DOHH2 (cell line): ENCODE measurements at regions not wholly inside any gene's neighbourhood (a gene's known extent, or its start where the extent isn't known, plus 50 kb on each side); places are given as distances from the start of the nearest gene placed in this dataset.

ENCODE experiments used
- H3F3A ChIP-seq: fragments of 200-600 bp; sonication (generic), shearing (Covaris generic); 2 replicates; pipeline ENCODE4 v1.6.0; 2016; ENCODE audit warnings: antibody characterized with exemption, mild to moderate bottlenecking; ENCODE audit not compliant: control insufficient read depth, insufficient read depth
- H3K27ac ChIP-seq: fragments of 200-600 bp; sonication (generic); 2 replicates; pipeline ENCODE4 v1.5.1; 2014; ENCODE audit warnings: low read depth, mild to moderate bottlenecking, low read length, moderate library complexity
- H3K27me3 ChIP-seq: fragments of 200-600 bp; sonication (generic); 2 replicates; pipeline ENCODE4 v1.6.1; 2014; ENCODE audit warnings: mild to moderate bottlenecking, low read length, mixed read lengths; ENCODE audit not compliant: control insufficient read depth
- H3K36me3 ChIP-seq: fragments of 200-600 bp; sonication (generic); 2 replicates; pipeline ENCODE4 v1.6.1; 2014; ENCODE audit warnings: mild to moderate bottlenecking, low read length, moderate library complexity, mixed read lengths; ENCODE audit not compliant: control insufficient read depth
- H3K4me1 ChIP-seq: fragments of 200-600 bp; sonication (generic); 2 replicates; pipeline ENCODE4 v1.6.1; 2014; ENCODE audit warnings: mild to moderate bottlenecking, low read length, mixed read lengths; ENCODE audit not compliant: control insufficient read depth
- H3K4me2 ChIP-seq: fragments of 200-600 bp; sonication (generic); 2 replicates; pipeline ENCODE4 v1.6.0; 2014; ENCODE audit warnings: mild to moderate bottlenecking, low read length, moderate library complexity
- H3K4me3 ChIP-seq: fragments of 200-600 bp; sonication (generic); 2 replicates; pipeline ENCODE4 v1.5.1; 2014; ENCODE audit warnings: mild to moderate bottlenecking, low read length, mixed read lengths
- H3K79me2 ChIP-seq: fragments of 200-600 bp; sonication (generic); 2 replicates; pipeline ENCODE4 v1.6.1; 2014; ENCODE audit warnings: mild to moderate bottlenecking, low read length, mixed read lengths; ENCODE audit not compliant: control insufficient read depth
- H3K9me2 ChIP-seq: fragments of 200-600 bp; sonication (generic); replicated peaks from 2 replicates; pipeline ENCODE4 v1.6.1; 2014; ENCODE audit warnings: mild to moderate bottlenecking, low read length, mixed read lengths; ENCODE audit not compliant: control insufficient read depth
- H3K9me3 ChIP-seq: fragments of 200-600 bp; sonication (generic); 2 replicates; pipeline ENCODE4 v1.6.1; 2014; ENCODE audit warnings: antibody characterized with exemption, low read length, mixed read lengths; ENCODE audit not compliant: control insufficient read depth, insufficient read depth
- H4K20me1 ChIP-seq: fragments of 200-600 bp; sonication (generic); 2 replicates; pipeline ENCODE4 v1.6.0; 2014; ENCODE audit warnings: low read depth, mild to moderate bottlenecking, antibody characterized with exemption, low read length, moderate library complexity; ENCODE audit not compliant: control insufficient read depth, insufficient read depth
- CTCF ChIP-seq: fragments of 200-600 bp; sonication (generic); IDR thresholded peaks from one replicate; pipeline ENCODE4 v1.5.1; 2014; ENCODE audit warnings: antibody characterized with exemption, mild to moderate bottlenecking, low read depth, low read length; ENCODE audit not compliant: poor library complexity, severe bottlenecking
- EZH2phosphoT487 ChIP-seq: fragments of 200-600 bp; sonication (generic); IDR thresholded peaks from 2 replicates; pipeline ENCODE4 v1.6.1; 2017; ENCODE audit warnings: borderline replicate concordance, mild to moderate bottlenecking, antibody characterized with exemption, low read length, moderate library complexity, mixed read lengths

GRCh38 chr1:88001460-88001859 lies 672.8 kb downstream of the LMO4 start:
- Histone ChIP-seq H3F3A (no peaks in the 10 kb centered on the region), H3K79me2 (no peaks in the 10 kb centered on the region), H4K20me1 (no peaks in the 10 kb centered on the region), H3K9me3 (no peaks in the 10 kb centered on the region), H3K4me1 (no peaks in the 10 kb centered on the region), H3K4me3 (no peak overlapping the region), H3K36me3 (no peaks in the 10 kb centered on the region), H3K4me2 (no peak overlapping the region), H3K27me3 (peaks cover 5% of the 10 kb centered on the region; the same call in 1 of the 2 replicates), H3K27ac (no peak overlapping the region), H3K9me2 (no peaks in the 10 kb centered on the region)
- TF ChIP-seq EZH2phosphoT487 (no peak), CTCF (no peak)

GRCh38 chr1:88003255-88003654 lies 674.6 kb downstream of the LMO4 start:
- Histone ChIP-seq H3K4me1 (no peaks in the 10 kb centered on the region), H3K36me3 (no peaks in the 10 kb centered on the region), H3K27me3 (peaks cover 8% of the 10 kb centered on the region; the same call in 1 of the 2 replicates), H3F3A (no peaks in the 10 kb centered on the region), H3K9me3 (no peaks in the 10 kb centered on the region), H3K9me2 (no peaks in the 10 kb centered on the region), H3K79me2 (no peaks in the 10 kb centered on the region), H4K20me1 (no peaks in the 10 kb centered on the region), H3K4me2 (no peak overlapping the region), H3K4me3 (no peak overlapping the region), H3K27ac (no peak overlapping the region)
- TF ChIP-seq EZH2phosphoT487 (no peak), CTCF (no peak)

GRCh38 chr1:88009916-88010315 lies 674.2 kb upstream of the PKN2 start:
- no peaks in the 10 kb centered on the region for H3K4me1 ChIP-seq
- no peaks in the 10 kb centered on the region for H4K20me1 ChIP-seq
- H3K27me3 ChIP-seq, result peaks cover 12% of the 10 kb centered on the region; the same call in 1 of the 2 replicates
- H3K4me3 ChIP-seq, result no peak overlapping the region
- H3K79me2 ChIP-seq, result no peaks in the 10 kb centered on the region
- H3K9me2 ChIP-seq, result no peaks in the 10 kb centered on the region
- H3K4me2 ChIP-seq, result no peak overlapping the region
- TF ChIP-seq EZH2phosphoT487, result no peak
- no peak for TF ChIP-seq CTCF
- H3F3A ChIP-seq, result no peaks in the 10 kb centered on the region
- no peak overlapping the region for H3K27ac ChIP-seq
- no peaks in the 10 kb centered on the region for H3K9me3 ChIP-seq
- no peaks in the 10 kb centered on the region for H3K36me3 ChIP-seq
